Brain pericyte (primary cell): ENCODE measurements at regions not wholly inside any gene's neighbourhood (a gene's known extent, or its start where the extent isn't known, plus 50 kb on each side); places are given as distances from the start of the nearest gene placed in this dataset.
A peak's percentile ranks its signal among the peaks of the same experiment; 100 is the strongest.

ENCODE experiments used
- DNase-seq: peaks from one replicate; pipeline ENCODE4 v3.0.0-alpha.2; 2012; ENCODE audit warnings: low read depth, low spot score

- no peak for DNase-seq
Measured at GRCh38 chr6:166050559-166050958, 117.1 kb downstream of the TBXT start.

GRCh38 chr6:166046982-166047381, 120.7 kb downstream of the TBXT start:
- DNase-seq = no peak

- DNase-seq = peak; percentile 58
Measured at GRCh38 chr6:166046226-166046625, 121.4 kb downstream of the TBXT start.

GRCh38 chr6:166045860-166046200, 121.8 kb downstream of the TBXT start:
- DNase-seq = no peak

- DNase-seq = no peak
Measured at GRCh38 chr6:166045173-166045859, 122.3 kb downstream of the TBXT start.

GRCh38 chr6:166041277-166041676, 126.4 kb downstream of the TBXT start:
- no peak for DNase-seq

GRCh38 chr6:166040292-166040691, 127.4 kb downstream of the TBXT start:
- no peak for DNase-seq

- no peak for DNase-seq
Measured at GRCh38 chr6:166036316-166037095, 131.1 kb downstream of the TBXT start.

GRCh38 chr6:166032366-166033200, 135.1 kb downstream of the TBXT start:
- peak; percentile 64 for DNase-seq

- no peak for DNase-seq
Measured at GRCh38 chr6:166031275-166031674, 136.4 kb downstream of the TBXT start.

- DNase-seq = no peak
Measured at GRCh38 chr6:166029506-166029905, 138.1 kb downstream of the TBXT start.

GRCh38 chr6:166027761-166028160, 139.9 kb downstream of the TBXT start:
- DNase-seq = no peak

- DNase-seq = peak; percentile 89
Measured at GRCh38 chr6:166026586-166027126, 141.0 kb downstream of the TBXT start.

- DNase-seq = no peak
Measured at GRCh38 chr6:166025149-166025898, 142.3 kb downstream of the TBXT start.

GRCh38 chr6:166024252-166024651, 143.4 kb downstream of the TBXT start:
- no peak for DNase-seq

- DNase-seq = no peak
Measured at GRCh38 chr6:166023273-166023989, 144.2 kb downstream of the TBXT start.

- DNase-seq = no peak
Measured at GRCh38 chr6:166021429-166021828, 146.2 kb downstream of the TBXT start.

GRCh38 chr6:166019214-166019613, 148.4 kb downstream of the TBXT start:
- no peak for DNase-seq

GRCh38 chr6:166017032-166017635, 150.5 kb downstream of the TBXT start:
- no peak for DNase-seq

- DNase-seq = no peak
Measured at GRCh38 chr6:166014966-166015365, 152.7 kb downstream of the TBXT start.
